ENCODE measurements at regions not wholly inside any gene's neighbourhood (a gene's known extent, or its start where the extent isn't known, plus 50 kb on each side); places are given as distances from the start of the nearest gene placed in this dataset.
A peak's percentile ranks its signal among the peaks of the same experiment; 100 is the strongest.

DNA sequence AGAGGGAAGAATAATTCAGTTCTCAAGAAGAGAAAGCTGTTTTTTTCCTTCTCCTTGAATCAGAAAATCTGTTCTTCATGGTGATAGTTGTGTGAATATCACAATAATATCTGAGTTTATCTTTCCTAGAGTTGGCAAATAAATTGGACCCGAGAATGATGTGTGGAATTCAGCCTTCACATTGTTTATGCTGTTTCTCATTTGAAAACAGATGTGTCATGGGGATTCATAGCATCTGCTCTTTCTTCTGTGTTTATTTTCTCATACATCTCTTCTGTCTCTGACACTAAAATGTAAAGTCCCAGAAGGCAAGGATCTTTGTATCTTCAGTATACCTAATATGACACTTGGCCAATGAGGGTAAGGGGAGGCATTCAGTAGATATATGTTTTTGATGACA is 103.6 kb upstream of the SGK1 start:
- no peak for DNase-seq (ENCODE audit: low read depth in 1 of 2, low spot score in 1 of 2)
- ATAC-seq = no peak
- peaks cover 42% of the 10 kb centered on the region; the same call in 2 of the 3 replicates for H3K4me1 ChIP-seq
- H3K9me3 ChIP-seq = peaks cover 8% of the 10 kb centered on the region; the same call in 2 of the 3 replicates
- peak overlapping the region; percentile 77 to 90 for H3K27ac ChIP-seq
- CTCF ChIA-PET = interaction anchor here (0.6 kb wide), 1 partner anchor 232 kb away, joined by 3 read pairs; no protein-coding TSS in a partner anchor
- no peak for FAIRE-seq
- POLR2A ChIA-PET = no interaction called here
- 0 out of 3 replicates have a peak overlapping the region, but pooled peaks have one; percentile 17 for H3K4me2 ChIP-seq
- TF ChIP-seq EHF (CRISPR knock-in tag; IDR thresholded peaks at IDR 0.05) (no peak), POLR2AphosphoS2 (conservative IDR thresholded peaks at IDR 0.05; ENCODE audit: low read length) (no peak), RCOR1 (IDR thresholded peaks at IDR 0.05; ENCODE audit: low read depth, low read length) (no peak), KDM5A (IDR thresholded peaks at IDR 0.05) (no peak), HEYL (CRISPR knock-in tag; IDR thresholded peaks at IDR 0.05) (no peak), BCL3 (IDR thresholded peaks at IDR 0.05) (no peak), ZC3H11A (IDR thresholded peaks at IDR 0.05) (no peak), HDAC2 (IDR thresholded peaks at IDR 0.05) (no peak), TP53 (CRISPR knock-in tag; IDR thresholded peaks at IDR 0.05) (no peak), CHD2 (IDR thresholded peaks at IDR 0.05; ENCODE audit: low read length, partially characterized antibody) (no peak), PHF8 (IDR thresholded peaks at IDR 0.05; ENCODE audit: borderline replicate concordance, low read depth) (no peak)
- H3K4me3 ChIP-seq = no peak overlapping the region
- 12% methylated on average over 1 of the region's 1 CpG for WGBS (ENCODE audit: missing lambda C conversion rate)

DNA sequence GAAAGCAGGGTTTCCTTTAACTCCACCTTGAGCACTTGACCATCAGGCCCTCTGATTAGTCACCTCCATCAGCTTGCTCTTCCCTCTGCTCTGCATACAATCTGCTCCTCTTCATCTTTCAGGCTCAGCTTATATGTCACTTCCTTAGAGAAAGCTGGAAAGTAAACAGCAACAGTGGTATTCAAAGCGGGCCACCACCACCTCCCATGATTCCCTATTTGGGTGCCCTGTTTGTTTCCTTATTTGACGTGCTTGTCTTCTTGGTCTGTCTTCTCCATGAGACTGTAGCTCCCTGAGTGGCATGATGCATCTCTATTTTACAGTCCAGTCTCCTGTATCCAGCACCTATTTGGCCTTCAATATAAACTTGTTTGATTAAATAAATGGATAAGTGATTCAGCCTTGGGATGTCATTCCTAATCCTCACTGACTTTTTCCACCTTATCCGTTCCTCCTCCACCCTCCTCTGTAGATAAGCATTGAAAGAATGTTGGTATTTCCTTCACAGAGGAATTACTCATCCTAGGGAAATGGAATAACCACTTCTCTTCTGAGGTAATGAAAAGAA is 102.8 kb upstream of the SGK1 start:
- Histone ChIP-seq H3K4me1 (peaks cover 47% of the 10 kb centered on the region; the same call in 2 of the 3 replicates), H3K9me3 (peaks cover 8% of the 10 kb centered on the region; the same call in 2 of the 3 replicates), H3K27ac (peak overlapping the region; percentile 77 to 90), H3K4me2 (peak overlapping the region; percentile 17; the same call in 1 of the 3 replicates), H3K4me3 (no peak overlapping the region)
- POLR2A ChIA-PET = no interaction called here
- 18% methylated on average over 3 of the region's 3 CpGs for WGBS (ENCODE audit: missing lambda C conversion rate)
- peak; percentile 8 to 75 for DNase-seq (ENCODE audit: low read depth in 1 of 2, low spot score in 1 of 2)
- CTCF ChIA-PET = interaction anchor here (0.5 kb wide), 1 partner anchor 215 kb away, joined by 3 read pairs; no protein-coding TSS in a partner anchor
- no peak for FAIRE-seq
- peak; percentile 56 to 71; a peak in 5 of 6 replicates for ATAC-seq
- TF ChIP-seq FOSB (CRISPR knock-in tag; IDR thresholded peaks at IDR 0.05) (no peak), CBX8 (IDR thresholded peaks at IDR 0.05) (no peak), ZSCAN20 (CRISPR knock-in tag; IDR thresholded peaks at IDR 0.05) (no peak), POLR2AphosphoS2 (conservative IDR thresholded peaks at IDR 0.05; ENCODE audit: low read length) (no peak), MAX (IDR thresholded peaks at IDR 0.05) (peak; percentile 35; the same call in 1 of the 2 replicates), EP300 (IDR thresholded peaks at IDR 0.05) (peak in 1 of 2 experiments; percentile 22; a peak in 2 of 5 replicates), CTCF (IDR thresholded peaks at IDR 0.05) (no peak), RAD21 (conservative IDR thresholded peaks at IDR 0.05 in 1 of 2, IDR thresholded peaks at IDR 0.05 in 1 of 2) (no peak), EHMT2 (IDR thresholded peaks at IDR 0.05; ENCODE audit: low read depth) (no peak), HEYL (CRISPR knock-in tag; IDR thresholded peaks at IDR 0.05) (no peak), FOSL2 (IDR thresholded peaks at IDR 0.05) (no peak; the same call in 1 of the 2 replicates), FOSL2 (CRISPR knock-in tag; IDR thresholded peaks at IDR 0.05) (peak; percentile 63), ZFP36 (IDR thresholded peaks at IDR 0.05; ENCODE audit: borderline replicate concordance, partially characterized antibody) (no peak), POLR2A (IDR thresholded peaks at IDR 0.05; ENCODE audit: low read length) (no peak), TFCP2L1 (CRISPR knock-in tag; IDR thresholded peaks at IDR 0.05) (no peak), HOXB5 (CRISPR knock-in tag; IDR thresholded peaks at IDR 0.05) (no peak), MYC (IDR thresholded peaks at IDR 0.05; ENCODE audit: borderline replicate concordance, low read length) (no peak), KDM1A (IDR thresholded peaks at IDR 0.05; ENCODE audit: low read depth) (no peak)
- TF ChIP-seq, protein P1, sequence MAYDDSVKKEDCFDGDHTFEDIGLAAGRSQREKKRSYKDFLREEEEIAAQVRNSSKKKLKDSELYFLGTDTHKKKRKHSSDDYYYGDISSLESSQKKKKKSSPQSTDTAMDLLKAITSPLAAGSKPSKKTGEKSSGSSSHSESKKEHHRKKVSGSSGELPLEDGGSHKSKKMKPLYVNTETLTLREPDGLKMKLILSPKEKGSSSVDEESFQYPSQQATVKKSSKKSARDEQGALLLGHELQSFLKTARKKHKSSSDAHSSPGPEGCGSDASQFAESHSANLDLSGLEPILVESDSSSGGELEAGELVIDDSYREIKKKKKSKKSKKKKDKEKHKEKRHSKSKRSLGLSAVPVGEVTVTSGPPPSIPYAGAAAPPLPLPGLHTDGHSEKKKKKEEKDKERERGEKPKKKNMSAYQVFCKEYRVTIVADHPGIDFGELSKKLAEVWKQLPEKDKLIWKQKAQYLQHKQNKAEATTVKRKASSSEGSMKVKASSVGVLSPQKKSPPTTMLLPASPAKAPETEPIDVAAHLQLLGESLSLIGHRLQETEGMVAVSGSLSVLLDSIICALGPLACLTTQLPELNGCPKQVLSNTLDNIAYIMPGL (CRISPR knock-in tag; IDR thresholded peaks at IDR 0.05; ENCODE audit: borderline replicate concordance) = no peak
- TF ChIP-seq, protein P2, sequence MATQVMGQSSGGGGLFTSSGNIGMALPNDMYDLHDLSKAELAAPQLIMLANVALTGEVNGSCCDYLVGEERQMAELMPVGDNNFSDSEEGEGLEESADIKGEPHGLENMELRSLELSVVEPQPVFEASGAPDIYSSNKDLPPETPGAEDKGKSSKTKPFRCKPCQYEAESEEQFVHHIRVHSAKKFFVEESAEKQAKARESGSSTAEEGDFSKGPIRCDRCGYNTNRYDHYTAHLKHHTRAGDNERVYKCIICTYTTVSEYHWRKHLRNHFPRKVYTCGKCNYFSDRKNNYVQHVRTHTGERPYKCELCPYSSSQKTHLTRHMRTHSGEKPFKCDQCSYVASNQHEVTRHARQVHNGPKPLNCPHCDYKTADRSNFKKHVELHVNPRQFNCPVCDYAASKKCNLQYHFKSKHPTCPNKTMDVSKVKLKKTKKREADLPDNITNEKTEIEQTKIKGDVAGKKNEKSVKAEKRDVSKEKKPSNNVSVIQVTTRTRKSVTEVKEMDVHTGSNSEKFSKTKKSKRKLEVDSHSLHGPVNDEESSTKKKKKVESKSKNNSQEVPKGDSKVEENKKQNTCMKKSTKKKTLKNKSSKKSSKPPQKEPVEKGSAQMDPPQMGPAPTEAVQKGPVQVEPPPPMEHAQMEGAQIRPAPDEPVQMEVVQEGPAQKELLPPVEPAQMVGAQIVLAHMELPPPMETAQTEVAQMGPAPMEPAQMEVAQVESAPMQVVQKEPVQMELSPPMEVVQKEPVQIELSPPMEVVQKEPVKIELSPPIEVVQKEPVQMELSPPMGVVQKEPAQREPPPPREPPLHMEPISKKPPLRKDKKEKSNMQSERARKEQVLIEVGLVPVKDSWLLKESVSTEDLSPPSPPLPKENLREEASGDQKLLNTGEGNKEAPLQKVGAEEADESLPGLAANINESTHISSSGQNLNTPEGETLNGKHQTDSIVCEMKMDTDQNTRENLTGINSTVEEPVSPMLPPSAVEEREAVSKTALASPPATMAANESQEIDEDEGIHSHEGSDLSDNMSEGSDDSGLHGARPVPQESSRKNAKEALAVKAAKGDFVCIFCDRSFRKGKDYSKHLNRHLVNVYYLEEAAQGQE (IDR thresholded peaks at IDR 0.05) = no peak
- TF ChIP-seq, protein P3, sequence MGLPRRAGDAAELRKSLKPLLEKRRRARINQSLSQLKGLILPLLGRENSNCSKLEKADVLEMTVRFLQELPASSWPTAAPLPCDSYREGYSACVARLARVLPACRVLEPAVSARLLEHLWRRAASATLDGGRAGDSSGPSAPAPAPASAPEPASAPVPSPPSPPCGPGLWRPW (IDR thresholded peaks at IDR 0.05) = no peak
